DMS79 treated with DMSO at 0.1 percent for 48 hours (cell line): ENCODE measurements at regions not wholly inside any gene's neighbourhood (a gene's known extent, or its start where the extent isn't known, plus 50 kb on each side); places are given as distances from the start of the nearest gene placed in this dataset.
"Not testable (repeated sequence)": the region's sequence is repeated elsewhere in the genome, so short reads cannot be mapped to it uniquely, and the experiment has no call there.

ENCODE experiments used
- DNase-seq: peaks from one replicate; lab custom pipeline; 2025; lab: John Stamatoyannopoulos, UW

- no peak for DNase-seq
Measured at GRCh38 chr12:70070494-70071007, 172.7 kb upstream of the CNOT2 start.

GRCh38 chr12:70074510-70074909 lies 168.7 kb upstream of the CNOT2 start:
- DNase-seq: no peak

- no peak for DNase-seq
Measured at GRCh38 chr12:70077441-70077840, 165.8 kb upstream of the CNOT2 start.

GRCh38 chr12:70078161-70078560 lies 165.1 kb upstream of the CNOT2 start:
- no peak for DNase-seq

- DNase-seq: no peak
Measured at GRCh38 chr12:70080566-70080965, 162.7 kb upstream of the CNOT2 start.

- no peak for DNase-seq
Measured at GRCh38 chr12:70082997-70083676, 160.1 kb upstream of the CNOT2 start.

GRCh38 chr12:70083677-70084020 lies 159.6 kb upstream of the CNOT2 start:
- no peak for DNase-seq

GRCh38 chr12:70086372-70086771 lies 156.9 kb upstream of the CNOT2 start:
- not testable (repeated sequence) for DNase-seq

- no peak for DNase-seq
Measured at GRCh38 chr12:70091021-70091521, 152.2 kb upstream of the CNOT2 start.

- DNase-seq: no peak
Measured at GRCh38 chr12:70094467-70094866, 148.8 kb upstream of the CNOT2 start.

- DNase-seq: no peak
Measured at GRCh38 chr12:70096759-70097410, 146.3 kb upstream of the CNOT2 start.

- no peak for DNase-seq
Measured at GRCh38 chr12:70101064-70101463, 142.2 kb upstream of the CNOT2 start.

- no peak for DNase-seq
Measured at GRCh38 chr12:70106347-70106746, 136.9 kb upstream of the CNOT2 start.

GRCh38 chr12:70110085-70110484 lies 133.1 kb upstream of the CNOT2 start:
- no peak for DNase-seq

- DNase-seq: no peak
Measured at GRCh38 chr12:70117670-70118069, 125.6 kb upstream of the CNOT2 start.

GRCh38 chr12:70120970-70121369 lies 122.3 kb upstream of the CNOT2 start:
- DNase-seq: no peak

- DNase-seq: no peak
Measured at GRCh38 chr12:70121562-70121961, 121.7 kb upstream of the CNOT2 start.

- DNase-seq: no peak
Measured at GRCh38 chr12:70122804-70123203, 120.4 kb upstream of the CNOT2 start.

- no peak for DNase-seq
Measured at GRCh38 chr12:70149013-70149412, 94.2 kb upstream of the CNOT2 start.

- no peak for DNase-seq
Measured at GRCh38 chr12:70149665-70150064, 93.6 kb upstream of the CNOT2 start.

GRCh38 chr12:70150230-70150629 lies 93.0 kb upstream of the CNOT2 start:
- no peak for DNase-seq

GRCh38 chr12:70151993-70152392 lies 91.2 kb upstream of the CNOT2 start:
- no peak for DNase-seq

GRCh38 chr12:70154087-70154638 lies 89.1 kb upstream of the CNOT2 start:
- no peak for DNase-seq
